Sigmoid colon (tissue), 6 donors: ENCODE measurements at regions not wholly inside any gene's neighbourhood (a gene's known extent, or its start where the extent isn't known, plus 50 kb on each side); places are given as distances from the start of the nearest gene placed in this dataset.

Experiments
- DNase-seq: peaks from one replicate; pipeline ENCODE4 v3.0.0-alpha.2; 2019
- H3K27ac ChIP-seq, 4 donors: fragments of 200-600 bp; sonication (generic); one replicate each; pipeline ENCODE4 v1.5.1; 2016 to 2019; ENCODE audit warnings: mild to moderate bottlenecking in 1 of 4
- H3K27me3 ChIP-seq, 3 donors: fragments of 200-600 bp; sonication (generic); one replicate each; pipeline ENCODE4 v1.5.1; 2019; ENCODE audit warnings: mild to moderate bottlenecking in 1 of 3
- H3K36me3 ChIP-seq, 4 donors: fragments of 200-600 bp; sonication (generic); one replicate each; pipeline ENCODE4 v1.5.1; 2016 to 2019
- H3K4me1 ChIP-seq, 4 donors: fragments of 200-600 bp; sonication (generic); one replicate each; pipeline ENCODE4 v1.5.1; 2017 to 2019
- H3K4me3 ChIP-seq, 4 donors: fragments of 200-600 bp; sonication (generic); one replicate each; pipeline ENCODE4 v1.5.1; 2017 to 2019; ENCODE audit warnings: mild to moderate bottlenecking in 2 of 4, moderate library complexity in 1 of 4
- H3K9me3 ChIP-seq, 4 donors: fragments of 200-600 bp in 3 of 4; sonication (generic) in 3 of 4; one replicate each; pipeline versions ENCODE4 v1.5.1 to v1.6.1; 2013 to 2019
- EP300 ChIP-seq, 4 donors: sonication (generic); formaldehyde crosslinking; IDR thresholded peaks; one replicate each; pipeline ENCODE4 v1.6.1; 2017; ENCODE audit warnings: antibody characterized with exemption in 4 of 4
- POLR2A ChIP-seq, 2 donors: fragments of 450-650 bp; IDR thresholded peaks; one replicate each; pipeline ENCODE4 v1.6.1; 2016; ENCODE audit warnings: antibody characterized with exemption in 2 of 2, mild to moderate bottlenecking in 2 of 2, moderate library complexity in 2 of 2
- POLR2AphosphoS5 ChIP-seq, 4 donors: sonication (generic); formaldehyde crosslinking; IDR thresholded peaks; one replicate each; pipeline ENCODE4 v1.6.1; 2017; ENCODE audit warnings: antibody characterized with exemption in 4 of 4
- WGBS, 2 donors: extraction: QIAGEN DNeasy Blood & Tissue Kit; methylation state at CpG; one replicate each; pipeline ENCODE4 v1.1.7; 2013; 5-methylcytosine and 5-hydroxymethylcytosine counted together
- intact Hi-C: fragments of 100-400 bp; cut with DNase I; formaldehyde crosslinking; loops from one replicate; pipeline ENCODE4 v1.15.1; 2023
- TF ChIP-seq, protein P1 (sequence below), 4 experiments: fragments of 450-650 bp in 3 of 4; fragments of 200-600 bp in 1 of 4; IDR thresholded peaks; one replicate each; pipeline ENCODE4 v1.5.1; 2016 to 2019; ENCODE audit warnings: antibody characterized with exemption in 4 of 4, mild to moderate bottlenecking in 3 of 4, moderate library complexity in 2 of 4
- donor health status: healthy with polysubstance abuse.
- donor health status: healthy.

GRCh38 chr16:51763072-51763661, 612.1 kb upstream of the SALL1 start:
- intact Hi-C loops: no loop called here
- WGBS, 2 donors: 66% methylated on average over 6 of the region's 6 CpGs
- Histone ChIP-seq H3K4me3 (no peak overlapping the region), H3K9me3 (no peaks in the 10 kb centered on the region), H3K27me3 (peaks cover 0 to 19% (median 0%) of the 10 kb centered on the region in 3 donors), H3K36me3 (no peaks in the 10 kb centered on the region), H3K4me1 (peaks cover 0 to 13% (median 7%) of the 10 kb centered on the region in 4 donors), H3K27ac (no peak overlapping the region)
- TF ChIP-seq, protein P1, sequence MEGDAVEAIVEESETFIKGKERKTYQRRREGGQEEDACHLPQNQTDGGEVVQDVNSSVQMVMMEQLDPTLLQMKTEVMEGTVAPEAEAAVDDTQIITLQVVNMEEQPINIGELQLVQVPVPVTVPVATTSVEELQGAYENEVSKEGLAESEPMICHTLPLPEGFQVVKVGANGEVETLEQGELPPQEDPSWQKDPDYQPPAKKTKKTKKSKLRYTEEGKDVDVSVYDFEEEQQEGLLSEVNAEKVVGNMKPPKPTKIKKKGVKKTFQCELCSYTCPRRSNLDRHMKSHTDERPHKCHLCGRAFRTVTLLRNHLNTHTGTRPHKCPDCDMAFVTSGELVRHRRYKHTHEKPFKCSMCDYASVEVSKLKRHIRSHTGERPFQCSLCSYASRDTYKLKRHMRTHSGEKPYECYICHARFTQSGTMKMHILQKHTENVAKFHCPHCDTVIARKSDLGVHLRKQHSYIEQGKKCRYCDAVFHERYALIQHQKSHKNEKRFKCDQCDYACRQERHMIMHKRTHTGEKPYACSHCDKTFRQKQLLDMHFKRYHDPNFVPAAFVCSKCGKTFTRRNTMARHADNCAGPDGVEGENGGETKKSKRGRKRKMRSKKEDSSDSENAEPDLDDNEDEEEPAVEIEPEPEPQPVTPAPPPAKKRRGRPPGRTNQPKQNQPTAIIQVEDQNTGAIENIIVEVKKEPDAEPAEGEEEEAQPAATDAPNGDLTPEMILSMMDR (IDR thresholded peaks at IDR 0.05): no peak
- no peak for TF ChIP-seq POLR2A (IDR thresholded peaks at IDR 0.05)
- no peak for TF ChIP-seq EP300 (IDR thresholded peaks at IDR 0.05)
- no peak for TF ChIP-seq POLR2AphosphoS5 (IDR thresholded peaks at IDR 0.05)
- no peak for DNase-seq

- Histone ChIP-seq H3K4me3 (no peak overlapping the region), H3K4me1 (peaks cover 0 to 13% (median 7%) of the 10 kb centered on the region in 4 donors), H3K9me3 (no peaks in the 10 kb centered on the region), H3K27ac (no peak overlapping the region), H3K36me3 (no peaks in the 10 kb centered on the region), H3K27me3 (peaks cover 0 to 11% (median 0%) of the 10 kb centered on the region in 3 donors)
- WGBS, 2 donors: 18 to 21% methylated on average over 30 of the region's 30 CpGs
- DNase-seq: peak; percentile 79
- TF ChIP-seq, protein P1 (IDR thresholded peaks at IDR 0.05): peak in 3 of 4 experiments; percentile 37 to 78 (median 65)
- TF ChIP-seq EP300 (IDR thresholded peaks at IDR 0.05) (no peak), POLR2AphosphoS5 (IDR thresholded peaks at IDR 0.05) (no peak), POLR2A (IDR thresholded peaks at IDR 0.05) (no peak)
- intact Hi-C loops: no loop called here
These were observed 611.3 kb upstream of the SALL1 start for GRCh38 chr16:51762081-51762996.

- intact Hi-C loops: no loop called here
- no peak for DNase-seq
- Histone ChIP-seq H3K9me3 (no peaks in the 10 kb centered on the region), H3K4me3 (no peak overlapping the region), H3K27ac (no peak overlapping the region), H3K4me1 (peaks cover 0 to 13% (median 7%) of the 10 kb centered on the region in 4 donors), H3K36me3 (no peaks in the 10 kb centered on the region), H3K27me3 (peaks cover 0 to 1% (median 0%) of the 10 kb centered on the region in 3 donors)
- 51 to 69% methylated on average over 9 of the region's 9 CpGs for WGBS, 2 donors
- TF ChIP-seq, protein P1 (IDR thresholded peaks at IDR 0.05): no peak
- TF ChIP-seq POLR2AphosphoS5 (IDR thresholded peaks at IDR 0.05): no peak
- TF ChIP-seq POLR2A (IDR thresholded peaks at IDR 0.05): no peak
These were observed 609.9 kb upstream of the SALL1 start for GRCh38 chr16:51761001-51761400.

- Histone ChIP-seq H3K9me3 (no peaks in the 10 kb centered on the region), H3K27ac (no peak overlapping the region), H3K27me3 (peaks cover 0 to 4% (median 0%) of the 10 kb centered on the region in 3 donors), H3K4me3 (no peak overlapping the region), H3K36me3 (no peaks in the 10 kb centered on the region), H3K4me1 (peaks cover 0 to 13% (median 7%) of the 10 kb centered on the region in 4 donors)
- WGBS, 2 donors: 69 to 73% methylated on average over 5 of the region's 5 CpGs
- intact Hi-C loops: no loop called here
- TF ChIP-seq POLR2AphosphoS5 (IDR thresholded peaks at IDR 0.05) (no peak), EP300 (IDR thresholded peaks at IDR 0.05) (no peak)
- TF ChIP-seq, protein P1 (IDR thresholded peaks at IDR 0.05): no peak
- no peak for DNase-seq
These were observed 608.9 kb upstream of the SALL1 start for GRCh38 chr16:51759999-51760398.
